ENCODE measurements at regions not wholly inside any gene's neighbourhood (a gene's known extent, or its start where the extent isn't known, plus 50 kb on each side); places are given as distances from the start of the nearest gene placed in this dataset.

GRCh38 chr1:177556163-177556562 is 385.4 kb downstream of the BRINP2 start:
- TF ChIP-seq REST (IDR thresholded peaks at IDR 0.05; ENCODE audit: insufficient replicate concordance, low read depth) (no peak), GABPA (IDR thresholded peaks at IDR 0.05; ENCODE audit: low read depth) (no peak)
